GM23248 (cell line): ENCODE measurements at regions not wholly inside any gene's neighbourhood (a gene's known extent, or its start where the extent isn't known, plus 50 kb on each side); places are given as distances from the start of the nearest gene placed in this dataset.
A peak's percentile ranks its signal among the peaks of the same experiment; 100 is the strongest.

ENCODE experiments used
- DNase-seq: peaks from one replicate; pipeline ENCODE4 v3.0.0-alpha.2; 2015
- H2AFZ ChIP-seq: fragments of 200-600 bp; sonication (generic); 2 replicates; pipeline ENCODE4 v1.6.1; 2016; ENCODE audit warnings: antibody characterized with exemption
- H3F3A ChIP-seq: fragments of 200-600 bp; sonication (generic); 2 replicates; pipeline ENCODE4 v1.6.1; 2016; ENCODE audit warnings: mild to moderate bottlenecking, antibody characterized with exemption, mixed run types; ENCODE audit not compliant: insufficient read depth
- H3K27ac ChIP-seq: fragments of 200-600 bp; sonication (generic); 2 replicates; pipeline ENCODE4 v1.5.1; 2016; ENCODE audit warnings: mild to moderate bottlenecking
- H3K27me3 ChIP-seq: fragments of 200-600 bp; sonication (generic); replicated peaks from 2 replicates; pipeline ENCODE4 v1.6.1; 2016; ENCODE audit warnings: mild to moderate bottlenecking; ENCODE audit not compliant: insufficient read depth
- H3K36me3 ChIP-seq: fragments of 200-600 bp; sonication (generic); 2 replicates; pipeline ENCODE4 v1.6.1; 2016; ENCODE audit warnings: low read depth, mild to moderate bottlenecking
- H3K4me1 ChIP-seq: fragments of 200-600 bp; sonication (generic); 2 replicates; pipeline ENCODE4 v1.6.1; 2016; ENCODE audit warnings: mild to moderate bottlenecking; ENCODE audit not compliant: insufficient read depth
- H3K4me2 ChIP-seq: fragments of 200-600 bp; sonication (generic); one replicate; pipeline ENCODE4 v1.6.1; 2016; ENCODE audit warnings: mild to moderate bottlenecking; ENCODE audit not compliant: unreplicated experiment
- H3K4me3 ChIP-seq: fragments of 200-600 bp; sonication (generic); 2 replicates; pipeline ENCODE4 v1.5.1; 2016; ENCODE audit warnings: mild to moderate bottlenecking
- H3K79me2 ChIP-seq: fragments of 200-600 bp; sonication (generic); 2 replicates; pipeline ENCODE4 v1.6.1; 2016; ENCODE audit warnings: mild to moderate bottlenecking; ENCODE audit not compliant: insufficient read depth
- H3K9ac ChIP-seq: fragments of 200-600 bp; sonication (generic); 2 replicates; pipeline ENCODE4 v1.6.1; 2016; ENCODE audit warnings: mild to moderate bottlenecking
- H3K9me2 ChIP-seq: fragments of 200-600 bp; sonication (generic); 2 replicates; pipeline ENCODE4 v1.6.1; 2016; ENCODE audit warnings: mixed run types, mild to moderate bottlenecking, moderate library complexity; ENCODE audit not compliant: insufficient read depth
- H3K9me3 ChIP-seq: fragments of 200-600 bp; sonication (generic); one replicate; pipeline ENCODE4 v1.6.1; 2017; ENCODE audit warnings: low read depth
- H4K20me1 ChIP-seq: fragments of 200-600 bp; sonication (generic); 2 replicates; pipeline ENCODE4 v1.6.0; 2016; ENCODE audit not compliant: insufficient read depth
- EZH2 ChIP-seq: fragments of 200-600 bp; sonication (generic); IDR thresholded peaks from 2 replicates; pipeline ENCODE4 v1.6.1; 2018; ENCODE audit warnings: antibody characterized with exemption, mild to moderate bottlenecking; ENCODE audit not compliant: insufficient read depth, poor library complexity, severe bottlenecking
- EZH2phosphoT487 ChIP-seq: fragments of 200-600 bp; sonication (generic); IDR thresholded peaks from 2 replicates; pipeline ENCODE4 v1.6.1; 2018; ENCODE audit warnings: antibody characterized with exemption, moderate library complexity, mild to moderate bottlenecking, low read depth; ENCODE audit not compliant: insufficient read depth
- whole genome bisulfite sequencing, 2 experiments: methylation state at CpG; one replicate each; pipeline ENCODE4 v1.1.6; 2015 to 2017; ENCODE audit warnings: low lambda C conversion rate in 2 of 2, low coverage in 1 of 2; ENCODE audit errors: missing lambda C conversion rate in 2 of 2; 5-methylcytosine and 5-hydroxymethylcytosine counted together
- in situ Hi-C: fragments of 300-500 bp; cut with MboI; formaldehyde crosslinking; loops from 2 replicates; pipeline ENCODE4 v1.15.0; 2020

DNA sequence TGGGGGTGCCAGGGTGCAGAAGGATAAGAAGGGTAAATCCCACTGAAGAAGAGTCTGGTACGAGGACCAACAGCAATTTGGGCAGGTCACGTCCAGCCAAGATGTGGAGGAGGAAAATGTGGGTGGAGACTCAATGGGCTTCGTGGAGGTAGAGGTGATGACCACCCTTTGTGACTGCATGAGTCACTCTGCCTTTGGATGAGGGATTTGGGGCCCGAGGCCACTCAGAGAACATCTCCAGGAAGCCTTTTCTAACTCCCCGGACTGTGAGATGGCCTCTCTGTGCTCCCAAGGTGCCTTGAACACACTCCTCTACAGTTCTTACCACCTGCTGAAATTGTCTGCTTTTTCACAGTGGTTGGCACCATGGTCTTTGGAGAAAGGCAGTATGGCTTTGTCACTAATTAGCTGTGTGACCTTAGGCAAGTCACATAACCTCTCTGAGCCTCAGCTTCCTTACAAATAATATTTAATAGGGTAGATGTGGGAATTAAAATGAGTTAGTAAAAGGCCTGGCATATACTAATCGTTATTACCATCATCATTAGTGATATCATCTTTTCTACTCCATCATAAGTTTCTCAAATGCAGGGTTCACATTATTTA is 67.0 kb upstream of the ARHGAP5 start:
- H4K20me1 ChIP-seq, result no peaks in the 10 kb centered on the region
- H3K4me1 ChIP-seq, result peaks cover 20% of the 10 kb centered on the region
- no peaks in the 10 kb centered on the region for H3K36me3 ChIP-seq
- peak overlapping the region; percentile 25; the same call in 1 of the 2 replicates for H3K27ac ChIP-seq
- no peaks in the 10 kb centered on the region for H3K79me2 ChIP-seq
- H3F3A ChIP-seq, result peaks cover 25% of the 10 kb centered on the region
- DNase-seq, result no peak
- in situ Hi-C loops, result no loop called here
- no peak overlapping the region for H2AFZ ChIP-seq
- TF ChIP-seq EZH2phosphoT487 (no peak), EZH2 (no peak)
- 82 to 83% methylated on average over 6 of the region's 6 CpGs for WGBS, 2 experiments
- no peak overlapping the region for H3K9ac ChIP-seq
- no peaks in the 10 kb centered on the region for H3K9me3 ChIP-seq
- no peaks in the 10 kb centered on the region for H3K9me2 ChIP-seq
- no peak overlapping the region for H3K4me3 ChIP-seq
- no peak overlapping the region for H3K4me2 ChIP-seq
- no peaks in the 10 kb centered on the region for H3K27me3 ChIP-seq

DNA sequence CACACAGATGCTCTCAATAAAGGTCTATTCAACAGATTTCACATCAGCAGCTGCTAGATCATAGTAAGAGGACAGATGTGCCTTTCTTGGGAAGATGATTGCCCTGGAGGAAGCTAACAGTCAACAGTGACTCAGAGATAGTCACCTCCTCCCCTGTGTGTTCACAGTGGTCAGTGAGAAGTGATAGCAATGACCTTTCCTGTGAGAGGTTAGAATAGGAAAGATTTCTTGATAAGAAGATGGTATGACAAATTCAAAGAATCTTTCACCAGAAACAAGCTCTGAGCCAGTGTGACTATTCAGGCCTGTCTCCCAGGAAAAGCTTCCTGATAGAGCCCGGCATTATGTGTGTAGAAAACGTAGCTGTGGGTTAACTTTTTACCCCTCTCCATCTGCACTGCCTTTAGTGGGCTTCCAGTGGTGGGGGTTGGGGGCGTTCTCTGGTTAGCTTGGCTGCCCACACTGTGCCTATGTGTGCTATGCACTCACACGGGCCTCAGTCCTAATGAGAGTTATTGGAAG is 66.4 kb upstream of the ARHGAP5 start:
- TF ChIP-seq EZH2 (no peak), EZH2phosphoT487 (no peak)
- 61% methylated on average over 4 of the region's 4 CpGs for WGBS, 2 experiments
- Histone ChIP-seq H2AFZ (no peak overlapping the region), H3K27me3 (no peaks in the 10 kb centered on the region), H3K9me2 (no peaks in the 10 kb centered on the region), H3K9ac (no peak overlapping the region), H3K36me3 (no peaks in the 10 kb centered on the region), H3K4me2 (peak overlapping the region; percentile 11), H3K27ac (peak overlapping the region; percentile 25), H3K4me3 (no peak overlapping the region), H3K79me2 (no peaks in the 10 kb centered on the region), H4K20me1 (no peaks in the 10 kb centered on the region), H3K4me1 (peaks cover 20% of the 10 kb centered on the region), H3F3A (peaks cover 25% of the 10 kb centered on the region), H3K9me3 (no peaks in the 10 kb centered on the region)
- DNase-seq, result peak; percentile 81
- in situ Hi-C loops, result no loop called here

DNA sequence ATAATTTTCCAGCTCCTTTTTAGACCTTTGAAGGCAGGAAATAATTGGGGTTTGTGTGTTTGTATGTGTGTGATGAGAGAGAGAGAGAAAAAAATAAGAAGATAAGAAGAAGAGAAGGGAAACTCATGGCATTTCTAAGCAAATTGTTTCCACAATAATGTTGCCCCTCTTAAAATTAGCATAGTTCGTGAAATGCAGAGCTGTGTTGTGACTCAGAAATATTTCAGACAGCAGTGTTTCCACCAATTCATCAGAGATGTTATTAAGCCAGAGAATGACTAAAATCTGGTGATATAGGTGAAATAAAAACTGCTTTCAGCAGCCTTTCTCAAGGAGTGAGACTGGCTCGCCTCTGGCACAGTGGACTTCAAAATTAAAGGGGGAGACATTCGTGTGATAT is 65.9 kb upstream of the ARHGAP5 start:
- H3K4me2 ChIP-seq, result peak overlapping the region; percentile 11
- no peak overlapping the region for H3K9ac ChIP-seq
- H3F3A ChIP-seq, result peaks cover 25% of the 10 kb centered on the region
- TF ChIP-seq EZH2 (no peak), EZH2phosphoT487 (no peak)
- no peaks in the 10 kb centered on the region for H3K9me3 ChIP-seq
- WGBS, 2 experiments, result 40 to 41% methylated on average over 3 of the region's 3 CpGs
- in situ Hi-C loops, result no loop called here
- no peaks in the 10 kb centered on the region for H3K27me3 ChIP-seq
- no peak overlapping the region for H3K4me3 ChIP-seq
- H3K9me2 ChIP-seq, result no peaks in the 10 kb centered on the region
- no peaks in the 10 kb centered on the region for H4K20me1 ChIP-seq
- H2AFZ ChIP-seq, result no peak overlapping the region
- H3K4me1 ChIP-seq, result peaks cover 20% of the 10 kb centered on the region
- H3K79me2 ChIP-seq, result no peaks in the 10 kb centered on the region
- no peaks in the 10 kb centered on the region for H3K36me3 ChIP-seq
- H3K27ac ChIP-seq, result peak overlapping the region; percentile 24
- peak; percentile 60 for DNase-seq

DNA sequence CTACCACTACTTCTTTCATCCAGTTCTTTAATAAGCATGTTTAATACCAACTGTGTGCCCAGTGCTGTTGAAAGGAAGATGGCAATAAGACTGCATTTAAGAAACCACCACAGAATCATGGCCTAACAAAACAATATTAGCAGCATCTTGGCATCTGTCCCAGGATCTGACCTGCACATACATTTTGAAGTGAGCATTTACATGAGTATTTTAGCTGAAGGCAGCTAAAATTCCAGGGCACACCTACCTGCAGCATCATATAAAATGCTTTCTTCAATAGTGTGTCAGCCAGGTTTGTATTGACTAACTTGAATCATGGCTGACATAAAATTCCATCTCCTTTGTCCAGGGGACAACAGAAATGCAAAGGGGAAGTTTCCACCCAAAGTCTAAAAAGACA is 65.0 kb upstream of the ARHGAP5 start:
- H2AFZ ChIP-seq, result no peak overlapping the region
- H3K4me2 ChIP-seq, result no peak overlapping the region
- H3K9me3 ChIP-seq, result no peaks in the 10 kb centered on the region
- peaks cover 25% of the 10 kb centered on the region for H3F3A ChIP-seq
- no peak for TF ChIP-seq EZH2
- no peak for TF ChIP-seq EZH2phosphoT487
- no peaks in the 10 kb centered on the region for H3K9me2 ChIP-seq
- no peaks in the 10 kb centered on the region for H3K27me3 ChIP-seq
- H3K79me2 ChIP-seq, result no peaks in the 10 kb centered on the region
- H3K4me1 ChIP-seq, result peaks cover 20% of the 10 kb centered on the region
- H3K4me3 ChIP-seq, result no peak overlapping the region
- no peak for DNase-seq
- no peak overlapping the region for H3K9ac ChIP-seq
- H3K36me3 ChIP-seq, result no peaks in the 10 kb centered on the region
- in situ Hi-C loops, result no loop called here
- no peaks in the 10 kb centered on the region for H4K20me1 ChIP-seq
- H3K27ac ChIP-seq, result no peak overlapping the region
